RCC 7860 (cell line): ENCODE measurements at regions not wholly inside any gene's neighbourhood (a gene's known extent, or its start where the extent isn't known, plus 50 kb on each side); places are given as distances from the start of the nearest gene placed in this dataset.
"Not testable (repeated sequence)": the region's sequence is repeated elsewhere in the genome, so short reads cannot be mapped to it uniquely, and the experiment has no call there.

Experiments used
- DNase-seq: peaks from one replicate; pipeline ENCODE4 v3.0.0-alpha.2; 2015; ENCODE audit warnings: low spot score
- FAIRE-seq: peaks from 2 replicates; lab custom pipeline; 2012; peaks lifted over from hg19 to GRCh38; lab: Jason Lieb, UNC

DNA sequence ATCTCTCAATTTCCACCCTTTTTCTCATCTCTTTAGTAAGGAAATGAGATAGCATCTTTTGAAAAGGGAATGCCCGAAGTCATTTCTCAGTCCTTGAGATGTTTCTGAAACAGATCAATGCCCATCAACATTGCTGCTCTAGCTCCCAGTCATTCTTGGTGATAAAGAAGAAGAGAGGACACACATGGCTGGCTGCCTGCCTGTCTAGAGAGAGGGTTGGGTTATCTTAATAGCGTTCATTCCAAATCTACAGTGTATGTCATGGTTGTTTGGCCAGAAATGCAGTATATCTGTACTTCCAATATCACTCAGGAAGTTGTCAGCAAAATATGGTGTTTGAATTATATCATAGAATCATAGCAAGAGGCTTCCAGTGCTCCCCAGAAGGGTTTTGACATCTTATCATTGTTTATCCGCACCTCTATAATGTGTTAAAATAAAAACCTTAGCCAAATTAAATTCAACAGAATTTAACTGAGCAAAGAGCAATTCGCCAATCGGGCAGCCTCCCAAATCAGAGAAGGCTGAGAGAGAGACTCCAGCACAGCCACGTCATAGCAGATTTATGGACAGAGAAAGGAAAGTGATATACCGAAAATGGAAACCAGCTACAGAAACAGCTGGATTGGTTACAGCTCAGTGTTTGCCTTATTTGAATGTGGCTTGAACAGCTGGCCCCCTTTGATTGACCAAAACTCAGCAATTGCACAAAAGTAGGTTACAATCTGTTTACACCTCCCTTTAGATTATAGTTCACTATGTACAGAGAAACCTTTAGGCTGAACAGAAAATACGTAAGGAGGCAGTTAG lies 321.0 kb upstream of the FRG1 start:
- FAIRE-seq, DNase-seq: not testable (repeated sequence)

DNA sequence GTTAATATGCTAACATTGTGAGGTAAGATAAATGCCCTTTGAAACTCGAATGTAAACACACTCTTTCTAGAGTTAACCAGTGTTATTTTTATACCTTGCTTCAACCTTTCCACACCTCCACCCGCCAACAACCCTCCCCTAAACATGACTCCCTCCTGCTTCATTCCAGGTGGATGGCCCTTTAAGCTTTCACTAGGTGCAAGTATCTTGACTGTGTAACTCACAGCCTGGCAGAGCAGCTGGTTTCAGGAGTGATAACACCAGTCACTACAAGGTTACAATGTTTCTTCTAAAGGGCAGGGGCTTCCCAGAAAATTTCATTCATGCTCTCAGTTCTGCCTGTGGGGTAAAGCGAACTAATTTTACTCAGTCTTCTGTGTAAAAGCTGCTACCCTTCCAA lies 318.1 kb upstream of the FRG1 start:
- not testable (repeated sequence) for DNase-seq, FAIRE-seq

DNA sequence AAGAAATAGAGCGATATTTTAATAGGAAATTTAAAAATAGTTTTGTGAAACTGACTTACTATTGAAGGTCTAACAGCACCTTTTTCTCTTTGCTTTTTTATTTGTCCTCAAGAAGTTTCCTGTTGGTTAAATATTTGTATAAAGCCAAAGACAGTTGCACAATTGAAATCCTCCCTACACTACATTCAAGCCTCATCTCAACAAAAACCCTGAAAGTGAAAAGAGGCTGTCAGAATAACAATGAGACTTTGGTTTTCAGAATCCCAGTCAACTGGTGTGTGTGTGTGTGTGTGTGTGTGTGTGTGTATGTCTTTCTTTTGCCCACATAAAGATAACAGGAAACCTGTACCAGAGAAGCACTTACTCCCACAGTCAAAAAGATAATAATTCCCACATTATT lies 313.6 kb upstream of the FRG1 start:
- not testable (repeated sequence) for DNase-seq, FAIRE-seq

DNA sequence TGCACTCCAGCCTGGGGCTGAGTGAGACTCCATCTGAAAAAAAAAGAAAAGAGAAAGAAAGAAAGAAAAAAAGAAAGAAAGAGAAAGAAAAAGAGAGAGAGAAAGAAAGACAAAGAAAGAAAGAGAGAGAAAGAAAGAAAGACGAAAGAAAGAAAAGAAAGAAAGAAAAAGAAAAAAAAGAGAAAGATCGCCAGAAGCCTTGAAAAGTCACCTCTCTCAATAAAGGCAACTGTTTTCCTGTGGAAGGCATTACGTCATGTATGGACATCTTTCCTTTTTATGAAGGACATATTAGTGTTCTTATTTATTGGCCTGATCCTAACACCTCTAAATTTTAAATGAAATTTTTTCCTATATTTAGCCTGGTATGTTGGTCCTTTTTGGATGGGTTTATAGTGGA lies 310.9 kb upstream of the FRG1 start:
- DNase-seq, FAIRE-seq: not testable (repeated sequence)

DNA sequence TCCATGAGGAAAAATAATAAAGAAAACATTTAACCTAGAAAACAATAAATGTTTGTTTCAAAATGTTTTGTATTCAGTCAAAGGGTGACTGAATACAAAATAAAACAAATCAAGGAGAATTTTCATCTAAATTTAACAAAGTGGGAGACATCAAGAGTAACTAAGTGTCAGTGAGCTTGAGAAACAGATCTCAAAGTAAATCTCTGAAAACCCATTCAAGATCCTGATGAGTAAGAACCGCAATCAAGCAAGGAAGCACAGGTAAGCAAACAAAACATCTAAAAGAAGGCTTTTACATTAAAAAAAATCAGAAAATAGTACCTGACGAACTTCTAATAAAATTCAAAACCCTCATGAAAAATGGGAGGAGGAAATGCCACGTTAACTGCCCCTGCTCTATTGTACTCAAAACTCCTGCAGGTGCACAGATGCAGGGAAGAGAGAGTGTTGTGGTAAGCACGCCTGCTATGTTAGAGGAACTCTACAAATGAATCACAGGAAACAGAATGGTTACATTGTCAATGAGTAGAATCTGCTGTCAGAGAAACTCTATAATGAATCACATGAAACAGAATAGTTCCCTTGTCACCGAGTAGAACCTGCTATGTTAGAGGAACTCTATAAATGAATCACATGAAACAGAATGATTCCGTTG lies 309.6 kb upstream of the FRG1 start:
- not testable (repeated sequence) for FAIRE-seq

DNA sequence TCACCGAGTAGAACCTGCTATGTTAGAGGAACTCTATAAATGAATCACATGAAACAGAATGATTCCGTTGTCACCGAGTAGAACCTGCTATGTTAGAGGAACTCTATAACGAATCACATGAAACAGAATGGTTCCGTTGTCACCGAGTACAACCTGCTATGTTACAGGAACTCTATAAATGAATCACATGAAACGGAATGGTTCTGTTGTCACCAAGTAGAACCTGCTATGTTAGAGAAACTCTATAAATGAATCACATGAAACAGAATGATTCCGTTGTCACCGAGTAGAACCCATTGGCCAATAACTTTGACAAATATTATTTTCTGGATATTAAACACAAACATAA lies 309.1 kb upstream of the FRG1 start:
- FAIRE-seq, DNase-seq: not testable (repeated sequence)

More for the DNA sequence above, 309.6 kb upstream of the FRG1 start:
- not testable (repeated sequence) for DNase-seq

DNA sequence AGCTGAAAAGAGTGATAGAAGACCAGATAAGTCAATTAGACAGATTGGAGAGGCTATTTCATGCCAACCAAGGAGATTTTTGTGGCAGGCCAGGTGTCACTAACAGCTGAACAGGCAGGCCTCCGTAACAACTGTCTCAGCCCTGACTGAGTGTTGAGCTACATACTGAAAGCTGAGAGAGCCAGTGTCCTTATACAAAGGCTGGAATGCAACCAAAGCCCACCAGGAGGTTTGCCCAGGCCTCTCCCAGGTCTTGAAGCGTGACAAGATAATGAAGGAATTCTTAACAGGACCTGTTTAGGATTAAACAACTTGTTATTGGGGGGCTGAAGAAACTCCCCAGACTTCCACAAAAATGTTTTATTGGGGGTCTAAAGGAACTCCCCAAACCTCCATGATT lies 290.2 kb upstream of the FRG1 start:
- not testable (repeated sequence) for FAIRE-seq

DNA sequence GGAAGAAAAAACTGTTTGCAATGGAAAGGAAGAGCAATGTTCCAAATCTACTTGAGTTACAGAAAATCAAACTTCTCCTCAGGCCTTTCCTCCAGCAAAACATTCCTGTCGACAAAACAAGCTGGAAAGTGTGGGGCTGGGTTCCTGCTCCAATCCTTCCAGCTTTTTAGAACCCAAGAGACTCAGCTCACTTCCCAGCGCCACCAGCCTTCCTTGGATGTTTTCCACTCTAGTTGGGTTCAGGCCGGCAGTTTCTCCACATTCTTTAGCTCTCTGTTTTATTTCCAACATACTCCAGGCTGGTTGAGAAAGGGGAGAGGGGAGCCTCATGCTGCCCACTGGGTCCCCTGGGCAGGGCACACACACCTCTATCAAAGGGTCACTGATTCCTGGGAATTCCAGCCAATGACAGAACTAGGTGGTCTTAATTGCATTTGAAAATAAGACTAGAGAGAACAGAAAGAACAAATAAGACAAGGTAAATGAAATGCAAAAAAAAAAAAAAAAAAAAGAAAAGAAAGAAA lies 287.5 kb upstream of the FRG1 start:
- not testable (repeated sequence) for DNase-seq, FAIRE-seq

More for the DNA sequence above, 290.2 kb upstream of the FRG1 start:
- not testable (repeated sequence) for DNase-seq

DNA sequence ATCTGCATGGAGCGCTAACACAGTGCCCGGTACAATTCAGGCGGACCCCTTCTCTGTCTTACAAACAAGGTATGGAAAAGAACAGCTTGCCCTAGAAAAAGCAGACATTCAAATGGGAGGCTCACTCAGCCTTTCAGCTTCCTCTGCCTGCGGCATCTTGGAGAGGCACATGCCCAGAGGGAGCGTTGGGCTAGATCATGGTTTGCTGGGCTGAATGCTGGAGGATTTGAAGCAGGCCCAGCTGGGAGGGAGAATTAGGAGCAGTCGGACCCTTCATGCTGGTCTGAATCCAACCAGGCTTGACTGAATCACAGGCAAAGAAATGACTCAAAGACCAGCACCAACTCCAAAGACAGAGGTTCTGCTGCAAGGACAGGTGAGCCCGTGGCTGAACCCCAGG lies 286.7 kb upstream of the FRG1 start:
- FAIRE-seq, DNase-seq: not testable (repeated sequence)

DNA sequence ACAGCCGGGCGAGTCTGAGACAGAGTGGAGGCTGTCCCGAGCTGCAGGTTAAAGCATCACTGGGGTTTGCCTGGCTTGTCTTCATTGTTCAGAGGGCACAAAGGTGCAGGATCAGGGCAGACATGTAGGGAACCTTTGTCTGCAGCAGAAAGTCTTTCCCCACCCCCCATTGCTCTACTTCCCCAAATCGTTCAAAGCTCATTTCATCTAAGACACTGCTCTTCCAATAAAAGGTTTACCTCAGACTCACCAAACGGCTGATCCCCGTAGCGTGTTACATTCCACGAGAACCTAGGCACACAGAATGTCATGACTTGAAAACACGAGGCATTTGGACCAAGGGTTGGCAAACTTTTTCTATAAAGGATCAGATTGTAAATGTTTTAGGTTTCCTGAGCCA lies 286.3 kb upstream of the FRG1 start:
- DNase-seq, FAIRE-seq: not testable (repeated sequence)

DNA sequence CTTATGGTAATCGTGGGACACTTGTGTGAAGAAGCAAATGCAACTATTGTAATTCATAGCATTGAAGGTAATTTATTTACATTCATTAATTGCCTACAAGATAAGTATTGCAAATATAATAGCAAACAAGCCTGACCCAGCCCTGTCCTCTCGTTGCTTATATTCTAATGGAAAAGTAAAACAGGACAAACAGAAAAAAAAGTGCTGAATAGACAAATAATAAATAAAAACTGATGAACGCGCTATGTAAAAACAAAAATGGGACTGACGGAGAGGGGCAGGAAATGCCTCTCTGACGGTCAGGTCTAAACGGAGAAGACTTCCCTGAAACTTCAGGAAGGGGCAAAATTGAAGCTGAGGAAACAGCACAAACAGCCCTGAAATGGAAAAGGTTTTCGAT lies 284.9 kb upstream of the FRG1 start:
- not testable (repeated sequence) for DNase-seq, FAIRE-seq

DNA sequence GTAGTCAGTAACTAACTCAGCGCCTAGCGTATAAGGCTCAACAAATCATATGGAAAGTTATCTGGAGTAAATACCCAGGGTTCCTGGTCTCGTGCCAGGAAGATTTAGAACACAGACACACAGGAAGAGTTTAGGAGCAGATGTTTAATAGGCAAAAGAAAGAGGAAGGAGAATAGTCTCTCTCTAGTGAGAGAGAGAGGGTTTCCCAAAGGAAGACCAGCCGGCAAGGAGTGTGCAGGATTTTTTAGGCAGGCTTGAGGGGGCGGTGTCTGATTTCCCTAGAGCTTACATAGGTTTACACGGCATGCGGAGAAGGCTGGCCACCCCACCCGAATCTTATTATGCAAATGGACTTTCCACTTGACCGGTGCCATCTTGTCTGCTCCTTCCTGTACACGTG lies 284.0 kb upstream of the FRG1 start:
- DNase-seq (no peak), FAIRE-seq (no peak)

DNA sequence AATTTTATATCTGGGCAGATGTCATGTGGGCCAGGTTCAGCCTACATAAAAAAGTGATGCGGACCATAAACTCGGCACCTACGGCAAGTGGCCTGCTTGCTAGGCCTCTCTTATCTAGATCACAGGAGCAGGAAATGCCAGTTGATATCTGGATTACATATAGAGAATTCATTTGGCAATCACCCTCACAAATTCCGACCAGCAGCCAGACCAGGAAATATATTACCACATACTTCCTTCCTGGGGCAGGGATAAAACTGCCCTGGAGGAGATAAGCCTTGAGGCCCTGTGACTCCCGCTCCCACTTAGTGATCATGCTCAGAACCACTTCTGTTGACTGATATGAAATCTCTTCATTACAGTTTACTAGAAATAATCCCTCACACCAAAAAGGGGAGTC lies 282.4 kb upstream of the FRG1 start:
- not testable (repeated sequence) for DNase-seq, FAIRE-seq

DNA sequence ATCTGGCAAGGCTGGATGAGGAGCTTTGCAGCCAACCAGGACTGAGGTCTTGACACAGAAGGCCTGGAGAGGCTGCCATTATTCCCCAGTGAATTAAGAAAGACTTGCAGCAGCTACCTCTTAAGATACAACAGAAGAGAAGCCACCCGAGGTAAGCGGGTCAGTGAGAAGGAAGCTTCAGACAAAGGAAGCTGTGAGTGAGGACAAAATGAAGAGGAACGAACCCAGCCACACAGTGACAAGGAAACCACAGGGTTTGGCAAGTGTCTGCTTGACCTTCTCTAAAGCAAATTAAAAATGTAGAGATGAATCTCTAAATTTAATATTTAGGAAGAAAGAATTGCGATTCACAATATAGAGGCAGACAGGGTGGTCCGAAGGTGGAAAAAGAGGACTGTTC lies 281.8 kb upstream of the FRG1 start:
- not testable (repeated sequence) for DNase-seq, FAIRE-seq

DNA sequence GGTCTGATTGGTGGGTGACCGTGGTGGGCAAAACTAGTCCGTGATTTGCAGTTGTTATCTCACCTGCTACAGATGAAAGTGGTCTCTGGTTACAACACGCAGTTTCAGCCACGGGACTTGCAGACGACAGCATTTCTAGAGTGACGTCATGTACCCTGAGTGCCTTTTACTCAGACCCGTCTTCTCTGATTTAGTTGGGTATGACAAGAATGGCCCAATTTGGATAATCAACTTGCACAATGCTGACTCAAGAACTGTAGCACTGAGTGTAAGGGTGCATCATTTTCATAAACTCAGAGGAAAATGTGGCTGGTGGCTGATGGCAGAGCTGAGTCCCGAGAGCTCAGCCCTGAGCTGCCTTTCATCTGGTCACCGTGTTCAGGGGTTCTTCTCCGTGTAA lies 281.4 kb upstream of the FRG1 start:
- no peak for FAIRE-seq
- DNase-seq, result no peak

DNA sequence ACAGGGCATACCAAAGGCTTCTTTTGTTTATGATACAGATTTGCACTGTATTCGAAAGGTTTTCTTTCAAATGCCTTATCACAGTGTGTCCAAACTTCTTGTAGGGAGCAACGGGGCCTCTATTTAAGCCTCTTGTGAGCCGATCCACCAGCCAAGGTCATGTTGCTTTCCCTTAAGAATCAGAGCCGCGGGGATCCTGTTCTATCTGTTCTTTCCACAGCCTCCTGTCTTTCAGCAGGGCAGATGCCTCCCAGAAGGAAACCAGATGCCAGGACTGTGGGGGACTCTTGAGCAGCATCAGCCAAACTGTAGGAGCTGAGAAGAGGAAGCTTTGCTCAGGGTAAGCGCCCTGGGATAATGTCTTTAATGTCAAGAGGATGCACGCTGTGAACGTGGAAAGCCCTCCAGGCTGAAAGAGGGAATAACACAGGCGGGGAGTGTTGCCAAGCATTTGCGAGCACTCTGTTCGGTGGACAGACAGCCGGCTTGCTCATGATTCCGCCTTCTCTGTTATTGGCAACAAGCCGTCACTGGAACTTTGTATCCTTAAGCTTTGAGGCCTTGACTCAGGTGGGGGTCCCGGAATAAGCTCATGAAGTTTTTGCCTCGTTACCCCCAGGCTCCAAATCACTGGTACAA lies 279.8 kb upstream of the FRG1 start:
- FAIRE-seq (no peak), DNase-seq (no peak)

DNA sequence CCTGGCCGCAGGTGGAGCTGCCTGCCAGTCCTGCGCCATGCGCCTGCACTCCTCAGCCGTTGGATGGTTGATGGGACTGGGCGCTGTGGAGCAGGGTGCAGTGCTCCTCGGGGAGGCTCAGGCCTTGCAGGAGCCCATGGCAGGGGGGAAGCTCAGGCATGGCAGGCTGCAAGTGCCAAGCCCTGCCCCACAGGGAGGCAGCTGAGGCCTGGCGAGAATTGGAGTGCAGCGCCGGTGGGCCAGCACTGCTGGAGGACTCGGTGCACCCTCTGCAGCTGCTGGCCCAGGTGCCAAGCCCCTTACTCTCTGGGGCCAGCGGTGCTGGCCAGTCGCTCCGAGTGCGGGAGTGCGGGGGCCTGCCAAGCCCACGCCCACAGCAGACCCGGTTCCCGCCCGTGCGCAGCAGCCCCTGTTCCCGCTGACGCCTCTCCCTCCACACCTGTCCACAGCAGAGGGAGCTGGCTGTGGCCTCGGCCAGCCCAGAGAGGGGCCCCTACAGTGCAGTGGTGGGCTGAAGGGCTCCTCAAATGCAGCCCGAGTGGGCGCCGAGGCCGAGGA lies 275.9 kb upstream of the FRG1 start:
- FAIRE-seq (no peak), DNase-seq (no peak)

DNA sequence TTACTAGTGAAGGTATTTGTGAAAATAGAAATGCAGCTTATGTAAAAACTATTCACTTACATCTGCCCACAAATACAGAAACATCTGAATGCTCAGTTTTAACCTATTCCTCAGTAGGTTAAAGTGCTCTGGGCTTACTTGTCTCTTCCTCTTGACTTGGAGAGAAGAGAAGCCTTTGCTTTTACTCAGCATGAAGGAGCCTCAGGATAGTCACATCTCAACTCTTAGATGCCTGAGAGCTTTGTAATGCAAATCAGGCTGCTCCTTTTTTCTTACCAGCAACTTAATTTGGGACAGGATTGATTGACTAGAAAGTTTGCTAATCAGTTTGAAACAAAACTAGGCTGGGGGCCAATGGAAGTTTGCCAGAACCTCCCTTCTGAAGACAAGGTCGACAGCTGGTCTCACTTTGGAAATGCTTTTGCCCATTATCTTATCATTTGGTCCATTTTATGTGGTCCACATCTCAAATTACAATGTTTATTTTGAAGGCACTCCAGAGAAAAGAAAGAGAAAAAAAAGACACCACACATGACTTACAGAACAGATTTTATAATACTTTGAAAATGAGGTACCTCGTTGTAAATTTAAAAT lies 274.9 kb upstream of the FRG1 start:
- not testable (repeated sequence) for FAIRE-seq, DNase-seq

DNA sequence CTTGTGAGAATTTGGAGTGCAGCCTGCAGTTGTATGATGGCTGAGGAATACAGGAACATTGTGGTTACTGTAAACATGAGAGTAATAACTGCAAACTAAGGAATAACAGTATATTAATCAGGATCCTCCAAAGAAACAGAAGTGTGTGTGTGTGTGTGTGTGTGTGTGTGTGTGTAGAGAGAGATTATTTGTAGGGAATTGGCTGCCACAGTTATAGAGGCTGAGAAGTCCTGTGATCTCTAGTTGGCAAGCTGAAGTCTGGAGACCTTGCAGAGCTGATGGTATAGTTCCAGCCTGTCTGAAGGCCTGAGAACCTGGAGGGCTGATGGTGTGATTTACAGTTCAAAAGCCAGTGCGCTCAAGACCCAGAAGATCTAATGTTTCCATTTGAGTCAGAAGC lies 273.3 kb upstream of the FRG1 start:
- DNase-seq, result not testable (repeated sequence)

DNA sequence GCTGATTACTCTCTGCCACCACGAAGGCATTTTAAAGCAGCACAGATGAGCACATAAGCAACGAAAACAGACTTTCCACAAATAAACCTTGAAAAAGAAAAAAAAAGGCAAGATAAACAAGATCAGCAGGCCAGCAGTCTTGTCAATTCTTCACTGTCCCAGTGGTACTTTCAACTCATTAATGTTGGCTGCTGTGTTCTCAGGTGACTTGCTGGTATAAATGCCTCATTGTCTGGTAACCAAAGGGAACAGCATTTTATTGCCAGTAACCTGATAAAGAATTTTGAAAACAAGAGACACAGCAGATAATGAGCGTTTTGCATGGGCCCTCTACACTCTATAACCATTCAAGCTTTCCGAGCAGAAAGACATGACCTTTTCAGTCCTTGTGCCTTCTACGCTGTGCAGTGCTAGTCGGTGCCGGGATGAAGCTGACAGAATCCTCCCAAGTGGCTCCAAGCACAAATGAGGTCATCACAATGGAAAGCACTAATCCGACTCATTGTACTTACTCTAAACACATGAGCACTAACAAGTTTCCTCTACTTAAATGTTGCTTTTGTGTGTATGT lies 242.9 kb upstream of the FRG1 start:
- DNase-seq, FAIRE-seq: not testable (repeated sequence)

More for the DNA sequence above, 273.3 kb upstream of the FRG1 start:
- FAIRE-seq, result not testable (repeated sequence)
